SK-N-MC (cell line): ENCODE measurements at regions not wholly inside any gene's neighbourhood (a gene's known extent, or its start where the extent isn't known, plus 50 kb on each side); places are given as distances from the start of the nearest gene placed in this dataset.

ENCODE experiments used
- EZH2 ChIP-seq: fragments of 200-600 bp; sonication (generic); IDR thresholded peaks from one replicate; pipeline ENCODE4 v1.6.1; 2017; ENCODE audit warnings: antibody characterized with exemption
- FOXP2 ChIP-seq: optimal IDR thresholded peaks from 2 replicates; pipeline ENCODE3; 2011; ENCODE audit warnings: mild to moderate bottlenecking, moderate library complexity; ENCODE audit not compliant: insufficient read depth; ENCODE audit errors: extremely low read length, control extremely low read depth
- POLR2AphosphoS5 ChIP-seq: IDR thresholded peaks from 2 replicates; pipeline ENCODE4 v1.6.1; 2012; ENCODE audit warnings: mild to moderate bottlenecking, low read depth, low read length, borderline replicate concordance

GRCh38 chr11:27857588-27857987 is 157.3 kb upstream of the BDNF start:
- TF ChIP-seq POLR2AphosphoS5 (no peak), EZH2 (no peak), FOXP2 (no peak)
